NCI-H226 (cell line): ENCODE measurements at regions not wholly inside any gene's neighbourhood (a gene's known extent, or its start where the extent isn't known, plus 50 kb on each side); places are given as distances from the start of the nearest gene placed in this dataset.

Experiments
- DNase-seq: peaks from one replicate; pipeline ENCODE4 v3.0.0-alpha.2; 2015

- no peak for DNase-seq
Measured at GRCh38 chr14:101004954-101005353, 101.4 kb upstream of the RTL1 start.

DNA sequence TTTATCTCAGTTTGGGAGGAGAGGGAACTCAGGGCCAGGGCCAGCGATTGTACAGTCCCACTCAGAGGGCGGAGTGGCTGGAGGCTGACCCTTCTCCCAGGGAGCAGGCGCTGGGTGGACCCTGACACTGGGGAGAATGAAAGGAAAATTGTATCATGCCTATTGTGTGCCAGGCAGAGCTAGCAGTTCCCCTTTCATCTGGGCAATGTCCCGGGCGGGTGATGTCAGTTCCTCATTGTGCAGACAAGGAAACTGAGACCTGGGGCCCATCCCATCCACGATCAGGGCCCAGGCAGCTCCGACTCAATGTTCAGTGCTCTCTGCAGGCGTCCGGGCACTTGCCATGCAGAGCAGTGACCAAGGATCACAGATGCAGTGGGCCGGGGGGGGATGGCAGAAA is 101.9 kb upstream of the RTL1 start:
- no peak for DNase-seq

DNA sequence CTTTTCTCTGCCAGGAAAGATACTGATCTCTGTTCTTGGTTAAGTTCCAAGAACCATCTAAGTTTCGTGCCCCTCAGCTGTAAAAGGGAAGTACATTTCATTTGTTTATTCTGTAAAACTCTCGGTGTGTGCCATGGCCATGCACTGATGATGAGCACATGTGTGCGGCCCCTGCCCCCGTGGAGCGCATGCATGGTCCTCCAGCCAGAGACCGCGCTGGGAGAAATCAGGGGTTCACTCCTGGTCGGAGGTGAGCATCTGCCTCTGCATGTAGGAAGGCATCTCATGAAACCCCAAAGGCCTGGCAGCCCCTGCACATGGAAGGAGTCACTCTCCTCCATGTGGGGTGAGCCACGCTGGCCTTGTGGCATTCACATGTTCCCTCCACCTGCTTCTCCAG is 102.5 kb upstream of the RTL1 start:
- no peak for DNase-seq

DNA sequence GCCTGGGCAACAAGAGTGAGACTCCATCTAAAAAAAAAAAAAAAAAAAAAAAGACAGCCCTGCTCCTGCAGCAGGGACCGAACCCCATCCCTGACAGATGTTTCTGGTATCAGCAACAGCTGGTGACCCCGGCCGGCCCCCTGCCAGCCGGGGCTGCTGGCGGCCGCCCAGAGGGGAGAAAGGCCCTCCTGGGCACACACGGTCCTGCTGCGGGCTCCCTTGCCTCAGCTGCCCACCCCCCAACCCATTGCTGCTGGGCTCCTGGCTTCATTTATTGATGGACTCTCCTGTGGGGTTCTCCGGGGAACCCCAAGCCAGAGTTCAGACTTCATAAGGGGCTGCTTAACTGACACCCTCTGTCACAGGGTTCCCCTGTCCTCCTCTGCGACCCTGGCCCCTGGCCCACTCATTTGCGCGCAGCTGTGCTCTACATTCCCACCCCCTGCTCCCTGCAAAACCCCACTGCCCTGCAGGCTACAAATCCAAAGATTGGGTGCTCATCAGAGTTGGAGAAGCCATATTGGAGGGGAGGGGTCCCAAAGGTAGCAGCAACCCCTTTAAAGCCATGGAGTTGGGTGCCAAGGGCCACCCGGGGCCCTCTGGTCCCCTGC is 103.6 kb upstream of the RTL1 start:
- no peak for DNase-seq

GRCh38 chr14:101007765-101008164 is 104.2 kb upstream of the RTL1 start:
- DNase-seq = no peak

DNA sequence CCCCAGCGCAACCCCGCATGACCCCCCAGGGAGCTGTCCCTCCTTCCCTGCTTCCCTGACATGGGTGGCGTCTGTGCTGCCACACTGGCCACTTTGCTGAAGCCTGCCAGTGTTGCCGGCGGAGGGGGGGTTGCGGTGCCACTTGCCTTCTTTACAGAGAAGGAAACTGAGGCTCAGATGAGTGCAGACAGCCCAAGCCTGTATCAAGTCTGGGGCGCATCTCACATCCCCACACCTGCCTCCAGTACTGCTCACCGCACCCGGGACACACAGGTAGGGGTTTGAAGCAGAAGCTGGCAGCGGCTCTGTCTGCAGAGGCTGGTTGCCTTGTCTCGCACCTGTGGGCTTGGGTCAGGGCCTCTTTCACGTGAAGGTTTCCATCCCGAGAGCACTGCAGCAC is 104.7 kb upstream of the RTL1 start:
- DNase-seq = no peak

- no peak for DNase-seq
Measured at GRCh38 chr14:101008631-101009336, 105.3 kb upstream of the RTL1 start.

DNA sequence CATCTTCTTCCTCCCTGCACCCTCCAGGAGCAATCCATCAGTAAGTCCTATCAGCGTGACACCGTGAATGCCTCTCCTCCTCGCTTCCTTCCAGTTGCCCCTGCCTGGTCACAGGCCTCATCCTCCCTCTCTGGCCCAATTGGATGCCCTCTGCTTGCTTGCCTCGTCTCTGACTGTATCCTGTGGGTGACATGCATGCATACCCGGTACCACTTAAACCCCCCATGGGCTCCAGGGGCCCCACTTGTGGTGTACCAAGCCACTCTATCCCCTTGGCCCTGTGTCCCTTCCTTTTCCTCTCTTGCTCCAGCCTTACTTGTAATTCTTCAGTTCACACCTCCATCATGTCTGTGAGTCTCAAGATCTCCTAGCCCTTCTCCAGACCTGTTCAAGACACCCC is 106.0 kb upstream of the RTL1 start:
- DNase-seq = no peak

DNA sequence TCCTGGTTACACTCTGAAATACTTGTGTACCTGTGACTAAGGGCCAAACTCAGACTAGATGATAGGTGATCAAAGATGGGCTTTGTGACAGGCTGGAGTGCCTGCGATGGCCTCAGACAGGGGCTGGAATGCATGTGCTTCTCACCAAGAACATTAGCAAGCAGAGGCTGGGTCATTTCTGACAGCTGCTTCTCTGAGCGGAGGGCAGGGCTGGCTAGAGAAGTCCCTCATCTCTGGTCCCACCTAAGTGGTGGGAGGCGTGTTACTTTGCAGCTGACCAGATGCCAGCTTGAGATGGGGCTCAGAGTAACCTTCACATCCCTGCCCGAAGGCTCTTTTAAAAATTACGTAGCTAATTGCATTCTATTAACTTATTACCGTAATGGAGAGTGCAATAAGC is 106.8 kb upstream of the RTL1 start:
- no peak for DNase-seq

DNA sequence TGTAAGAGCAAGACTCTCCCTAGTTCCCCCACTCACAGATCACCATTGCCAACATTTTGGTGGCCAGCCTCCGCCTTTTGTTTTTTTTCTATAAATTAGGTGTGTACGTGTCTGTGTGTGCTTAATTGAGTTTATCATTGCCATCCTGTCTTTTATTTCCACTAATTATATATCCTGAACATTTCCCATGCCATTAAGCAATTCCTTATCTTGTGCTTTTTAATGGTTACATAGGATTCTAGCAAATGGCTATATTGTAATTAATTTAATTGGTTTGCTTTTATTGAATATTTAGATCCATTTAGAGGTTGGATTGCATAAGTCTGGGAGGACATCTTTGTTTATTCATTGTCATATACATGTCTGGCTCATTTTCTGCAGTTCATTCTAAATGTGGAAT is 107.3 kb upstream of the RTL1 start:
- no peak for DNase-seq

DNA sequence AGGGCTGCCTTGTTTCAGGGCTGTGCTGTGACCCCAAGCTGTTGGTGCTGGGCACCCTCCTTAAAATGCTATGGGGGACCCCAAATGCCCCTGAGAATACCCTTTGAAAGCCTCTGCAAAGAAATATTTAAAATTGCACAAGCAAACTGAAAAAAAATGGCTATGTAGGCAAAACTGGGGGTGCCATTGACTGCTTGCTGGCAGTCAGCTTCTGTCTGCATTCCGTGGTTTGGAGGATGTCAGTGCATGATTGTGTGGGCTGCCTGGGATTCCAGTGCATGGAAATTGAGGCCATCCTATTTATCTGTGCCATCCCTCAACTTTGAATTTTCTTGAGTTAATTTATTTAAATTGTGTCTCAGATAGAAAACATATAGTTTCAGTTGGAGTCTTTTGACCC is 113.7 kb upstream of the RTL1 start:
- DNase-seq = peak; percentile 50

- DNase-seq = no peak
Measured at GRCh38 chr14:101017806-101018560, 114.5 kb upstream of the RTL1 start.

DNA sequence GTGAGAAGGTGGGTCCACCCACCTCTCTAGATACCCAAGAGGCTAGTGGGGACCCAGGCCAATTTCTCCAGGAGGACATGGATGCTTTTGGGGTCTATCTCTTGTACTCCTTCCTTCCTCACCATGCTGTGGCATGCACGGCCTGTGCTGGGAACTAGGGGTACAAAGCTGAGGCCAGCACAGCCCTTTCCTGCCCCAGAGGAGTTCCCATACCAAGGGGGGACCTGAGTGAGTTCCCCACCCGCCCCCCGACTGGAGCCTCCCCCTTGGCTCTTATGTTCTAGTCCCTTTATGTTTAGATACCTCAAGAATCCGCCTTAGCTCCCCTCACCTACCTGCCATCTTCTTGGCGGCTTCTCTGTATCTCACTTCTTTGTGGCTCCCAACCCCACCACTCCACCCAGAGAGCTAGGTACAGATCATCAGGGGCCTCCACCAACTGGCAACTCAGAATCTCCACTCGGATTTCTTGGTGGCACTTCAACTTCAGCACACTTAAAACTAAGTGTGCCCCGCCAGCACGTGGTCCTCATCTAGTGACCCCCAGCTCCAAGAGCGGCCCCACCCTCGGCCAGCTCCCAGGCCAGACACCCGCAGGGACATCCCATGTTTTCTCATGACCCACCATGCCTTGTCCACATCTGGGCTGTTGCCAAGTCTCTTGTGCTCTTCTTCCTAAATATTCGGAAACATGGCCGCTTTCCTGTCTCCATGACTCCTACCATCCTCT is 115.2 kb upstream of the RTL1 start:
- no peak for DNase-seq

DNA sequence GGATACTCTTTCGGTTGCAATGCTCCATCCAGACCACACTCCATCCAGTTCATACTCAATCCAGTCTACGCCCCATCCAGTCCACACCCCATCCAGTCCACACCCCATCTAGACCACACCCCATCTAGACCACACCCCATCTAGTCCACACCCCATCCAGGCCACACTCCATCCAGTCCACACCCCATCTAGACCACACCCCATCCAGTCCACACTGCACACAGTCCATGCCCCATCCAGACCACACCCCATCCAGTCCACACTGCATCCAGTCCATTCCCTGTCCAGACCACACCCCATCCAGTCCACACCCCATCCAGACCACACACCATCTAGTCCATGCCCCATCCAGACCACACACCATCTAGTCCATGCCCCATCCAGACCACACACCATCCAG is 116.0 kb upstream of the RTL1 start:
- no peak for DNase-seq

GRCh38 chr14:101019990-101020710 is 116.6 kb upstream of the RTL1 start:
- no peak for DNase-seq

DNA sequence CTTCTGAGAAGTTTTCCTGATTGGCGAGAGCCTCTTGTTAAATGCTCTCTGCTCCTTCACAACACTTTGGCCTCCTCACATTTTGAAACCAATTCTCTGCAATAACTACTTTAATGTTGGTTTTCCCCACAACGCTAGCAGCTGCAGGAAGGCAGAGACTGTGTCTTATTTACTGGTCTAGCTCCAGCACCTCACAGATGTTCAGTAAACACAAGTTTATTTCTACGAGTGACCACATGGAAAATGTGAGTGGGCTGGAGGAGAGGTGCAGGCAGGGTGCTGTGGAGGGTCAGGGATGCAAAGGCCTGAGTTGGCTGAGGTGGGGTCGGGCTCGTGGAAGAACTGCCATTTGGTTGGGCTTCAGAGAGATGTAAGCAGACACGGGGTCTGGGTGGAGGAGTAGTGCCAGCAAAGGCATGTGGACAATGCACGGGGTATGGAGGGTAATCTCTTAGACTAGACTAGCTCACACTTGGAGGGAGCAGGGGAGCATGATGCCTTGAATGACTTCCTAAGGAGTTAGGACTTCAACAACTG is 117.4 kb upstream of the RTL1 start:
- no peak for DNase-seq

DNA sequence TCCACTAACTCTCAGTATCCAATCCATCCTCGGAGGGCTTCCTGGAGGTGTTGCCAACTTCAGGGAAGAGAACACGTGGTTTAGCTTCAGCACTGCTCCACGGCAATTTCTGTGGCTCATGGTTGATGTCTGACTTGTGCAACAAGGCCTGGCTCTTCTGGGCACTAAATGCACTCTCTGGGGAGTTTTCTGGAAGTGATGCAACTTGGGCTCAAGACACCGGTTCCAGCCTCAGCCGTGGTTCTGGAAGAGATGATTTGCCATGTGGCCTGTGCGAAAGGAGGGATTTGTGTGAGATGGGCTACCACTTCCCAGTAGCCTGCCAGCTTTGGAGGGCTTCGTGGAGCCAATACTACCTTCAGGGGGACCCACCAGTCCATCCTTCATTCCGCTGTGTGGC is 118.6 kb upstream of the RTL1 start:
- no peak for DNase-seq

DNA sequence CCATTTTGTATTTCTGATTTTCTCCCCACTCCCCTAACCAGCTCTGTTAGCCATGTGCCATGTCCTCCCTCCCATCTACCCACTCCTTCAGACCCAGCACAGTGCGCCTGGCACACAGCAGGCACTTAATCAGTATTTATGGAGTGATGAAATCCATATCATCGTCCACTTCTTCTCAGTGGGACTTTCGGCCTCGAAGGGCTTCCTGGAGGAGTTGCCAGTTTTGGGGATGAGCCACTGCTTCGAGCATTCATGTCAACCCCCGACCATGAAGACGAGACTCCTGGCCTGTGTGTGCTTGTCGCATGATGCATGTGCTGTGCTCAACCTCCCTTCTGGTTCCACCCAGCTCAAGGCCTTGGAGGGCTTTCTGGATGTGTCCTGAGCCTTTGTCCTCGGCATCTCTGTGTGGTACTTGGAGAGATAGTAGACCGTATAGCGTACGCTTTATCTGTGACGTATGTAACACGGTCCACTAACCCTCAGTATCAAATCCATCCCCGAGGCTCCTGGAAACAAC is 119.5 kb upstream of the RTL1 start:
- no peak for DNase-seq

DNA sequence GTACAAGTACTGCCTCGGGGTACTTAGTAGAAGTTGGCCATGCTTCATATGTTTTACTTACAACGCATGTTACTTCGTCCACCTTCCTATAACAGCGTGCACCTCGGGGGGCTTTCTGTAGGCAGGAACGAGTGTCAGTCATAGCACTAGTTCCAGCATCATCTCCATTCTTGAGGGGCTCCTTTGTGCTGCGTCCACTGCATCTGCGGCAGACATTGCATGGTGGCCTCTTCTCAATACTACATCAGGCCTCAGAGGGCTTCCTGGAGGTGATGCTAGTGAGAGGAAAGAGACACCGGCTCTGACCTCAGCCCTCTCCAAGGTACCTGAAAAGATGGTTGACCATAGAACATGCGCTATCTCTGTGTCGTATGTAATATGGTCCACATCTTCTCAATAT is 121.2 kb upstream of the RTL1 start:
- DNase-seq = no peak

- DNase-seq = no peak
Measured at GRCh38 chr14:101025131-101025530, 121.6 kb upstream of the RTL1 start.

GRCh38 chr14:101025696-101026095 is 122.2 kb upstream of the RTL1 start:
- DNase-seq = no peak

GRCh38 chr14:101026341-101026740 is 122.8 kb upstream of the RTL1 start:
- no peak for DNase-seq
